SK-N-SH (cell line): ENCODE measurements at regions not wholly inside any gene's neighbourhood (a gene's known extent, or its start where the extent isn't known, plus 50 kb on each side); places are given as distances from the start of the nearest gene placed in this dataset.

Source experiments
- CTCF ChIA-PET: fragments of 300-600, 350-600 bp; formaldehyde crosslinking; extraction: SDS; loops from one replicate; lab custom pipeline; 2021; lab: Yijun Ruan, JAX
- POLR2A ChIA-PET: fragments of 350-600 bp; sonication (Branson Sonifier 250); formaldehyde crosslinking; extraction: SDS; loops from one replicate; lab custom pipeline; 2020; ENCODE audit warnings: antibody characterized with exemption, inconsistent platforms; lab: Yijun Ruan, JAX
- DNase-seq: peaks from one replicate; pipeline ENCODE4 v3.0.0; 2012
- H2AFZ ChIP-seq: fragments of 200-600 bp; sonication (generic); 2 replicates; pipeline ENCODE4 v1.8.1; 2016; ENCODE audit warnings: antibody characterized with exemption, mild to moderate bottlenecking, low read depth
- H3F3A ChIP-seq: fragments of 200-600 bp; sonication (generic); replicated peaks from 2 replicates; pipeline ENCODE3; 2016; ENCODE audit warnings: antibody characterized with exemption, mild to moderate bottlenecking; ENCODE audit not compliant: insufficient read depth
- H3K27ac ChIP-seq, 2 experiments: fragments of 200-500 bp in 1 of 2; fragments of 200-600 bp in 1 of 2; sonication (Bioruptor generic) in 1 of 2; sonication (generic), shearing (Covaris generic) in 1 of 2; 2 replicates each; pipeline versions ENCODE4 v1.5.1 to v1.6.1; 2014 to 2016; ENCODE audit warnings: low read depth in 2 of 2, inconsistent platforms in 1 of 2, low read length in 1 of 2, mild to moderate bottlenecking in 1 of 2, mixed read lengths in 1 of 2
- H3K27me3 ChIP-seq: fragments of 200-600 bp; sonication (generic), shearing (Covaris generic); 2 replicates; pipeline ENCODE4 v1.6.1; 2016; ENCODE audit warnings: mixed run types; ENCODE audit not compliant: insufficient read depth
- H3K36me3 ChIP-seq, 2 experiments: fragments of 200-500 bp in 1 of 2; fragments of 200-600 bp in 1 of 2; sonication (Bioruptor generic) in 1 of 2; sonication (generic) in 1 of 2; replicated peaks in 1 of 2; 2 replicates each; pipeline versions ENCODE3 to v1.5.1; 2014 to 2016; ENCODE audit warnings: low read length in 1 of 2, mild to moderate bottlenecking in 1 of 2; ENCODE audit not compliant: insufficient read depth in 2 of 2, control insufficient read depth in 1 of 2
- H3K4me1 ChIP-seq, 2 experiments: fragments of 200-500 bp in 1 of 2; fragments of 200-600 bp in 1 of 2; sonication (Bioruptor generic) in 1 of 2; sonication (generic), shearing (Covaris generic) in 1 of 2; 2 replicates each; pipeline versions ENCODE4 v1.5.1 to v1.6.1; 2014 to 2016; ENCODE audit warnings: low read depth in 1 of 2, low read length in 1 of 2, mixed run types in 1 of 2; ENCODE audit not compliant: insufficient read depth in 2 of 2, control insufficient read depth in 1 of 2
- H3K4me2 ChIP-seq: fragments of 200-600 bp; sonication (generic), shearing (Covaris generic); 2 replicates; pipeline ENCODE4 v1.6.1; 2017; ENCODE audit warnings: mixed run types
- H3K4me3 ChIP-seq, 2 experiments: fragments of 200-500 bp in 1 of 2; fragments of 200-600 bp in 1 of 2; sonication (Bioruptor generic) in 1 of 2; sonication (generic), shearing (Covaris generic) in 1 of 2; 2 replicates each; pipeline versions ENCODE4 v1.5.1 to v1.8.1; 2014 to 2016; ENCODE audit warnings: low read depth in 2 of 2, inconsistent platforms in 1 of 2, low read length in 1 of 2, mild to moderate bottlenecking in 1 of 2, mixed read lengths in 1 of 2, moderate library complexity in 1 of 2
- H3K79me2 ChIP-seq: fragments of 200-600 bp; sonication (generic); 2 replicates; pipeline ENCODE4 v1.8.1; 2017; ENCODE audit warnings: mild to moderate bottlenecking; ENCODE audit not compliant: insufficient read depth
- H3K9ac ChIP-seq: fragments of 200-600 bp; sonication (generic); 2 replicates; pipeline ENCODE4 v1.6.1; 2017; ENCODE audit warnings: mixed run types
- H3K9me2 ChIP-seq: fragments of 200-600 bp; sonication (generic); 2 replicates; pipeline ENCODE4 v1.6.1; 2017; ENCODE audit warnings: mixed run types
- H3K9me3 ChIP-seq: fragments of 200-600 bp; sonication (generic); 2 replicates; pipeline ENCODE4 v1.6.1; 2017; ENCODE audit warnings: mixed run types, mild to moderate bottlenecking, moderate library complexity
- H4K20me1 ChIP-seq: fragments of 200-600 bp; sonication (generic); 2 replicates; pipeline ENCODE4 v1.6.1; 2017; ENCODE audit warnings: mild to moderate bottlenecking, mixed run types; ENCODE audit not compliant: insufficient read depth
- ELF1 ChIP-seq: IDR thresholded peaks from 2 replicates; pipeline ENCODE4 v1.4.0; 2012
- EP300 ChIP-seq, 2 experiments: IDR thresholded peaks; 2 replicates each; pipeline versions ENCODE4 v1.4.0 to v1.6.1; 2012; ENCODE audit warnings: borderline replicate concordance in 1 of 2, low read depth in 1 of 2, low read length in 1 of 2
- EZH2phosphoT487 ChIP-seq: fragments of 200-600 bp; sonication (generic); IDR thresholded peaks from 2 replicates; pipeline ENCODE4 v1.6.1; 2017; ENCODE audit warnings: low read depth, mixed run types, mild to moderate bottlenecking, antibody characterized with exemption, moderate library complexity, borderline replicate concordance
- FOSL2 ChIP-seq: IDR thresholded peaks from 2 replicates; pipeline ENCODE4 v1.4.0; 2012; ENCODE audit warnings: low read depth, mild to moderate bottlenecking, moderate library complexity, borderline replicate concordance
- GABPA ChIP-seq: IDR thresholded peaks from 2 replicates; pipeline ENCODE4 v1.4.0; 2012; ENCODE audit warnings: low read depth, mild to moderate bottlenecking
- MXI1 ChIP-seq: IDR thresholded peaks from 2 replicates; pipeline ENCODE4 v1.6.1; 2012; ENCODE audit warnings: mild to moderate bottlenecking, low read depth, low read length, improper control_type of control experiment
- NFIC ChIP-seq: IDR thresholded peaks from 2 replicates; pipeline ENCODE4 v1.4.0; 2012; ENCODE audit warnings: borderline replicate concordance
- NRF1 ChIP-seq: IDR thresholded peaks from 2 replicates; pipeline ENCODE4 v1.6.1; 2012; ENCODE audit warnings: low read depth, mild to moderate bottlenecking, low read length
- RCOR1 ChIP-seq: fragments of 150-350 bp; IDR thresholded peaks from 2 replicates; pipeline ENCODE4 v1.6.1; 2017; ENCODE audit warnings: antibody characterized with exemption, low read length
- TAF1 ChIP-seq: IDR thresholded peaks from 2 replicates; pipeline ENCODE4 v1.6.1; 2012; ENCODE audit warnings: low read depth, mild to moderate bottlenecking, low read length, moderate library complexity, borderline replicate concordance
- TCF12 ChIP-seq: IDR thresholded peaks from 2 replicates; pipeline ENCODE4 v1.4.0; 2012
- WGBS: methylation state at CpG from one replicate; pipeline ENCODE4 v1.1.6; 2017; ENCODE audit warnings: low lambda C conversion rate; 5-methylcytosine and 5-hydroxymethylcytosine counted together
- TF ChIP-seq, protein P1 (sequence below): fragments of 150-350 bp; IDR thresholded peaks from 2 replicates; pipeline ENCODE4 v1.6.1; 2017; ENCODE audit warnings: antibody characterized with exemption, low read length, low read depth, borderline replicate concordance
- TF ChIP-seq, protein P2 (sequence below): IDR thresholded peaks from 2 replicates; pipeline ENCODE4 v1.4.0; 2012; ENCODE audit warnings: low read depth
- TF ChIP-seq, protein P3 (sequence below): fragments of 150-350 bp; IDR thresholded peaks from 2 replicates; pipeline ENCODE4 v1.6.1; 2016; ENCODE audit warnings: mild to moderate bottlenecking, low read depth, low read length
- TF ChIP-seq, protein P4 (sequence below): IDR thresholded peaks from 2 replicates; pipeline ENCODE4 v1.6.1; 2012; ENCODE audit warnings: mild to moderate bottlenecking, low read depth, low read length, moderate library complexity

DNA sequence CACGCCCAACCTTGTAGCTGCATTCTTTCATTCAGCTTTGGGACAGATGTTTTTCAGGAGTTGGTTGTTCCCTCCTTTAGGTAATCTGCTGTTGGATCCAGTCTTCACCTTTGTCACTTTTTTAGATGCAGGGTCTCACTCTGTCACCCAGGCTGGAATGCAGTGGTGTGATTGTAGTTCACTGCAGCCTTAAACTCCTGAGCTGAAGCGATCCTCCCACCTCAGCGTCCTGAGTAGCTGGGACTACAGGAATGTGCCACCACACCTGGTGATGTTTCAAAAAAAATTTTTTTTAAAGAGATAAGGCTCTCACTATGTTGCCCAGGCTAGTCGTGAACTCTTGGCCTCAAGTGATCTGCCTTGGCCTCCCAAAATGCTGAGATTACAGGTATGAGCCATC, 164.3 kb downstream of the KTN1 start:
- no peaks in the 10 kb centered on the region for H3K4me1 ChIP-seq
- no peaks in the 10 kb centered on the region for H3K9me2 ChIP-seq
- ChIA-PET POLR2A (no interaction called here), CTCF (interaction anchor here (1.2 kb wide), 1 partner anchor 11 kb away, joined by 3 read pairs; no protein-coding TSS in a partner anchor)
- TF ChIP-seq, protein P1, sequence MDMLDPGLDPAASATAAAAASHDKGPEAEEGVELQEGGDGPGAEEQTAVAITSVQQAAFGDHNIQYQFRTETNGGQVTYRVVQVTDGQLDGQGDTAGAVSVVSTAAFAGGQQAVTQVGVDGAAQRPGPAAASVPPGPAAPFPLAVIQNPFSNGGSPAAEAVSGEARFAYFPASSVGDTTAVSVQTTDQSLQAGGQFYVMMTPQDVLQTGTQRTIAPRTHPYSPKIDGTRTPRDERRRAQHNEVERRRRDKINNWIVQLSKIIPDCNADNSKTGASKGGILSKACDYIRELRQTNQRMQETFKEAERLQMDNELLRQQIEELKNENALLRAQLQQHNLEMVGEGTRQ = no peak
- no peak for TF ChIP-seq MXI1
- TF ChIP-seq, protein P2, sequence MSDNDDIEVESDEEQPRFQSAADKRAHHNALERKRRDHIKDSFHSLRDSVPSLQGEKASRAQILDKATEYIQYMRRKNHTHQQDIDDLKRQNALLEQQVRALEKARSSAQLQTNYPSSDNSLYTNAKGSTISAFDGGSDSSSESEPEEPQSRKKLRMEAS = no peak
- no peak for TF ChIP-seq FOSL2
- no peak for TF ChIP-seq RCOR1
- H2AFZ ChIP-seq = no peak overlapping the region
- no peaks in the 10 kb centered on the region for H3K27me3 ChIP-seq
- no peak overlapping the region for H3K9ac ChIP-seq
- no peak overlapping the region for H3K27ac ChIP-seq
- H3K36me3 ChIP-seq = no peaks in the 10 kb centered on the region
- no peak overlapping the region for H3K4me3 ChIP-seq
- no peak for DNase-seq
- H3K79me2 ChIP-seq = no peaks in the 10 kb centered on the region
- H3F3A ChIP-seq = no peaks in the 10 kb centered on the region
- 82% methylated on average over 4 of the region's 4 CpGs for WGBS
- no peak overlapping the region for H3K4me2 ChIP-seq
- no peaks in the 10 kb centered on the region for H3K9me3 ChIP-seq
- no peaks in the 10 kb centered on the region for H4K20me1 ChIP-seq

DNA sequence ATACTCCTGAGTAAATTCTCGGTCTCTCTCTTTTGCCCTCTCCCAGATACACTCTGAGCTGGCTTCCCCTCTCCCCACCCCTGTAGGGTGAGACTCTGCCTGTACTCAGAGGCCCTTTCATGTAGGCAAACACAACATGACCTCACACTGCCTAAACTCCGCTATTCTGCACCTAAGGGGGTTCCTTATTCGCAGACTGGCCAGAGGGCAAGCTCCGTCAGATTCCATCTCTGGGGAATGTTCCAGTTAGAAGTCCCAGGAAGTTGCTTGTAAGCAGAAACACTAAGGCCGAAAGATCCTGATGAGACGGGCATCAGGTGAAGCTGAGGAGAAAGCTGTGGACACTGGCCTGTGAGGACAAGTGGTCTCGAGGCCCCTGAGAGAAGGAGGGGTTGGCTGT, 165.9 kb downstream of the KTN1 start:
- 61% methylated on average over 7 of the region's 7 CpGs for WGBS
- H3K4me2 ChIP-seq = no peak overlapping the region
- no peak overlapping the region for H3K4me3 ChIP-seq
- POLR2A ChIA-PET = no interaction called here
- H3K36me3 ChIP-seq = no peaks in the 10 kb centered on the region
- TF ChIP-seq NRF1 (no peak), NFIC (no peak), GABPA (no peak), TAF1 (no peak), ELF1 (no peak), EZH2phosphoT487 (no peak), EP300 (IDR thresholded peaks at IDR 0.05; ENCODE audit: borderline replicate concordance in 1 of 2, low read depth in 1 of 2, low read length in 1 of 2) (no peak), TCF12 (no peak)
- TF ChIP-seq, protein P2 = no peak
- TF ChIP-seq, protein P3, sequence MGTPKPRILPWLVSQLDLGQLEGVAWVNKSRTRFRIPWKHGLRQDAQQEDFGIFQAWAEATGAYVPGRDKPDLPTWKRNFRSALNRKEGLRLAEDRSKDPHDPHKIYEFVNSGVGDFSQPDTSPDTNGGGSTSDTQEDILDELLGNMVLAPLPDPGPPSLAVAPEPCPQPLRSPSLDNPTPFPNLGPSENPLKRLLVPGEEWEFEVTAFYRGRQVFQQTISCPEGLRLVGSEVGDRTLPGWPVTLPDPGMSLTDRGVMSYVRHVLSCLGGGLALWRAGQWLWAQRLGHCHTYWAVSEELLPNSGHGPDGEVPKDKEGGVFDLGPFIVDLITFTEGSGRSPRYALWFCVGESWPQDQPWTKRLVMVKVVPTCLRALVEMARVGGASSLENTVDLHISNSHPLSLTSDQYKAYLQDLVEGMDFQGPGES = no peak
- TF ChIP-seq, protein P4, sequence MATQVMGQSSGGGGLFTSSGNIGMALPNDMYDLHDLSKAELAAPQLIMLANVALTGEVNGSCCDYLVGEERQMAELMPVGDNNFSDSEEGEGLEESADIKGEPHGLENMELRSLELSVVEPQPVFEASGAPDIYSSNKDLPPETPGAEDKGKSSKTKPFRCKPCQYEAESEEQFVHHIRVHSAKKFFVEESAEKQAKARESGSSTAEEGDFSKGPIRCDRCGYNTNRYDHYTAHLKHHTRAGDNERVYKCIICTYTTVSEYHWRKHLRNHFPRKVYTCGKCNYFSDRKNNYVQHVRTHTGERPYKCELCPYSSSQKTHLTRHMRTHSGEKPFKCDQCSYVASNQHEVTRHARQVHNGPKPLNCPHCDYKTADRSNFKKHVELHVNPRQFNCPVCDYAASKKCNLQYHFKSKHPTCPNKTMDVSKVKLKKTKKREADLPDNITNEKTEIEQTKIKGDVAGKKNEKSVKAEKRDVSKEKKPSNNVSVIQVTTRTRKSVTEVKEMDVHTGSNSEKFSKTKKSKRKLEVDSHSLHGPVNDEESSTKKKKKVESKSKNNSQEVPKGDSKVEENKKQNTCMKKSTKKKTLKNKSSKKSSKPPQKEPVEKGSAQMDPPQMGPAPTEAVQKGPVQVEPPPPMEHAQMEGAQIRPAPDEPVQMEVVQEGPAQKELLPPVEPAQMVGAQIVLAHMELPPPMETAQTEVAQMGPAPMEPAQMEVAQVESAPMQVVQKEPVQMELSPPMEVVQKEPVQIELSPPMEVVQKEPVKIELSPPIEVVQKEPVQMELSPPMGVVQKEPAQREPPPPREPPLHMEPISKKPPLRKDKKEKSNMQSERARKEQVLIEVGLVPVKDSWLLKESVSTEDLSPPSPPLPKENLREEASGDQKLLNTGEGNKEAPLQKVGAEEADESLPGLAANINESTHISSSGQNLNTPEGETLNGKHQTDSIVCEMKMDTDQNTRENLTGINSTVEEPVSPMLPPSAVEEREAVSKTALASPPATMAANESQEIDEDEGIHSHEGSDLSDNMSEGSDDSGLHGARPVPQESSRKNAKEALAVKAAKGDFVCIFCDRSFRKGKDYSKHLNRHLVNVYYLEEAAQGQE = no peak
- TF ChIP-seq, all 33 proteins: peak for 0
- DNase-seq = no peak
- Histone ChIP-seq H2AFZ (no peak overlapping the region), H3K9me2 (no peaks in the 10 kb centered on the region), H3K4me1 (no peaks in the 10 kb centered on the region), H3F3A (no peaks in the 10 kb centered on the region), H3K79me2 (no peaks in the 10 kb centered on the region), H3K9me3 (no peaks in the 10 kb centered on the region), H4K20me1 (no peaks in the 10 kb centered on the region), H3K9ac (no peak overlapping the region), H3K27me3 (no peaks in the 10 kb centered on the region), H3K27ac (no peak overlapping the region)
- CTCF ChIA-PET = no interaction called here
